NCI-H1048 (cell line): ENCODE measurements at regions not wholly inside any gene's neighbourhood (a gene's known extent, or its start where the extent isn't known, plus 50 kb on each side); places are given as distances from the start of the nearest gene placed in this dataset.

Source experiments
- DNase-seq: peaks from one replicate; lab custom pipeline; 2025; lab: John Stamatoyannopoulos, UW

GRCh38 chr3:182717216-182717615 is 76.1 kb upstream of the ATP11B start:
- no peak for DNase-seq

- DNase-seq, result no peak
Observed at GRCh38 chr3:182722907-182723306, 70.4 kb upstream of the ATP11B start.

GRCh38 chr3:182723596-182723995 is 69.7 kb upstream of the ATP11B start:
- DNase-seq, result no peak

- DNase-seq, result no peak
Observed at GRCh38 chr3:182725372-182726251, 67.7 kb upstream of the ATP11B start.

GRCh38 chr3:182726258-182727142 is 66.8 kb upstream of the ATP11B start:
- DNase-seq, result no peak

- no peak for DNase-seq
Observed at GRCh38 chr3:182728238-182728637, 65.1 kb upstream of the ATP11B start.

GRCh38 chr3:182729903-182730674 is 63.2 kb upstream of the ATP11B start:
- DNase-seq, result no peak

- no peak for DNase-seq
Observed at GRCh38 chr3:182730675-182731042, 62.6 kb upstream of the ATP11B start.

- DNase-seq, result no peak
Observed at GRCh38 chr3:182731764-182732163, 61.5 kb upstream of the ATP11B start.

- DNase-seq, result no peak
Observed at GRCh38 chr3:182732232-182733015, 60.9 kb upstream of the ATP11B start.

- no peak for DNase-seq
Observed at GRCh38 chr3:182735672-182736071, 57.6 kb upstream of the ATP11B start.

GRCh38 chr3:182737825-182738224 is 55.5 kb upstream of the ATP11B start:
- DNase-seq, result no peak

GRCh38 chr3:182738583-182739411 is 54.5 kb upstream of the ATP11B start:
- no peak for DNase-seq

GRCh38 chr3:182739619-182740018 is 53.7 kb upstream of the ATP11B start:
- DNase-seq, result no peak

GRCh38 chr3:182740710-182741109 is 52.6 kb upstream of the ATP11B start:
- DNase-seq, result no peak

GRCh38 chr3:182741214-182741613 is 52.1 kb upstream of the ATP11B start:
- DNase-seq, result no peak
